Osteoblast (primary cell): ENCODE measurements at regions not wholly inside any gene's neighbourhood (a gene's known extent, or its start where the extent isn't known, plus 50 kb on each side); places are given as distances from the start of the nearest gene placed in this dataset.

Experiments used
- DNase-seq: peaks from one replicate; pipeline ENCODE4 v3.0.0; 2011; ENCODE audit warnings: low spot score, mixed read lengths; ENCODE audit not compliant: insufficient read length; ENCODE audit errors: missing footprints
- H2AFZ ChIP-seq: 2 replicates; pipeline ENCODE4 v1.6.0; 2011; ENCODE audit warnings: mild to moderate bottlenecking, low read length
- H3K27ac ChIP-seq: 2 replicates; pipeline ENCODE4 v1.5.1; 2011; ENCODE audit warnings: mild to moderate bottlenecking, low read depth, low read length, moderate library complexity
- H3K27me3 ChIP-seq: 2 replicates; pipeline ENCODE4 v1.6.0; 2012; ENCODE audit warnings: mild to moderate bottlenecking, control low read depth, inconsistent platforms, low read length, moderate library complexity; ENCODE audit not compliant: insufficient read depth
- H3K36me3 ChIP-seq: 2 replicates; pipeline ENCODE4 v1.5.1; 2011; ENCODE audit warnings: mild to moderate bottlenecking, low read length, control low read depth, moderate library complexity; ENCODE audit not compliant: insufficient read depth
- H3K4me1 ChIP-seq: 2 replicates; pipeline ENCODE4 v1.5.1; 2011; ENCODE audit warnings: mild to moderate bottlenecking, low read length, control low read depth, moderate library complexity; ENCODE audit not compliant: insufficient read depth
- H3K4me2 ChIP-seq: 2 replicates; pipeline ENCODE4 v1.6.0; 2011; ENCODE audit warnings: mild to moderate bottlenecking, low read length; ENCODE audit not compliant: insufficient read depth
- H3K4me3 ChIP-seq: fragments of 200-600 bp; sonication (generic); 3 replicates; pipeline ENCODE4 v1.5.1; 2012; ENCODE audit warnings: mild to moderate bottlenecking, low read length, inconsistent platforms; ENCODE audit not compliant: insufficient read depth
- H3K79me2 ChIP-seq: 2 replicates; pipeline ENCODE4 v1.6.0; 2012; ENCODE audit warnings: mild to moderate bottlenecking, low read length, control low read depth, inconsistent platforms; ENCODE audit not compliant: insufficient read depth
- H3K9me3 ChIP-seq: 2 replicates; pipeline ENCODE4 v1.5.1; 2011; ENCODE audit warnings: low read depth, low read length, control low read depth
- H4K20me1 ChIP-seq: 2 replicates; pipeline ENCODE4 v1.6.0; 2012; ENCODE audit warnings: mild to moderate bottlenecking, low read length, control low read depth; ENCODE audit not compliant: insufficient read depth
- CTCF ChIP-seq: IDR thresholded peaks from 2 replicates; pipeline ENCODE4 v1.5.1; 2011; ENCODE audit warnings: mild to moderate bottlenecking, low read depth, low read length, moderate library complexity; ENCODE audit errors: extremely low read depth

- peaks cover 2% of the 10 kb centered on the region for H3K9me3 ChIP-seq
- no peak for TF ChIP-seq CTCF
Observed at GRCh38 chr16:8396463-8396862, 193.8 kb downstream of the TMEM114 start.

GRCh38 chr16:8391257-8391656 is 199.1 kb downstream of the TMEM114 start:
- no peaks in the 10 kb centered on the region for H3K4me1 ChIP-seq
- H3K4me2 ChIP-seq, result no peak overlapping the region
- no peak overlapping the region for H3K4me3 ChIP-seq
- H3K9me3 ChIP-seq, result no peaks in the 10 kb centered on the region
- no peaks in the 10 kb centered on the region for H3K79me2 ChIP-seq
- TF ChIP-seq CTCF, result no peak
- H2AFZ ChIP-seq, result no peak overlapping the region
- H3K27me3 ChIP-seq, result no peaks in the 10 kb centered on the region
- no peaks in the 10 kb centered on the region for H3K36me3 ChIP-seq
- DNase-seq, result no peak
- H4K20me1 ChIP-seq, result no peaks in the 10 kb centered on the region
- no peak overlapping the region for H3K27ac ChIP-seq

More at GRCh38 chr16:8396463-8396862, 193.8 kb downstream of the TMEM114 start:
- Histone ChIP-seq H3K79me2 (no peaks in the 10 kb centered on the region), H3K4me2 (no peak overlapping the region), H3K4me3 (no peak overlapping the region), H3K27me3 (no peaks in the 10 kb centered on the region), H2AFZ (no peak overlapping the region), H4K20me1 (no peaks in the 10 kb centered on the region), H3K27ac (no peak overlapping the region), H3K36me3 (no peaks in the 10 kb centered on the region), H3K4me1 (no peaks in the 10 kb centered on the region)
- no peak for DNase-seq

GRCh38 chr16:8388684-8389083 is 201.6 kb downstream of the TMEM114 start:
- no peak overlapping the region for H3K4me2 ChIP-seq
- TF ChIP-seq CTCF, result no peak
- H3K4me3 ChIP-seq, result no peak overlapping the region
- no peaks in the 10 kb centered on the region for H3K4me1 ChIP-seq
- no peak overlapping the region for H3K27ac ChIP-seq
- H3K27me3 ChIP-seq, result no peaks in the 10 kb centered on the region
- no peak for DNase-seq
- H3K9me3 ChIP-seq, result no peaks in the 10 kb centered on the region
- H3K36me3 ChIP-seq, result no peaks in the 10 kb centered on the region
- no peaks in the 10 kb centered on the region for H4K20me1 ChIP-seq
- no peak overlapping the region for H2AFZ ChIP-seq
- no peaks in the 10 kb centered on the region for H3K79me2 ChIP-seq

GRCh38 chr16:8381814-8382213 is 208.5 kb downstream of the TMEM114 start:
- H3K27ac ChIP-seq, result no peak overlapping the region
- H3K4me3 ChIP-seq, result no peak overlapping the region
- no peak overlapping the region for H2AFZ ChIP-seq
- no peaks in the 10 kb centered on the region for H3K9me3 ChIP-seq
- no peak overlapping the region for H3K4me2 ChIP-seq
- TF ChIP-seq CTCF, result no peak
- no peaks in the 10 kb centered on the region for H4K20me1 ChIP-seq
- no peak for DNase-seq
- no peaks in the 10 kb centered on the region for H3K79me2 ChIP-seq
- no peaks in the 10 kb centered on the region for H3K36me3 ChIP-seq
- no peaks in the 10 kb centered on the region for H3K4me1 ChIP-seq
- no peaks in the 10 kb centered on the region for H3K27me3 ChIP-seq
